ENCODE measurements at regions not wholly inside any gene's neighbourhood (a gene's known extent, or its start where the extent isn't known, plus 50 kb on each side); places are given as distances from the start of the nearest gene placed in this dataset.

GRCh38 chr2:120893811-120894584 lies 158.3 kb downstream of the GLI2 start:
- TF ChIP-seq POLR2A (IDR thresholded peaks at IDR 0.05; ENCODE audit: low read depth, low read length) (no peak), MAX (IDR thresholded peaks at IDR 0.05; ENCODE audit: insufficient read depth, insufficient read length) (no peak), CTCF (IDR thresholded peaks at IDR 0.05; ENCODE audit: extremely low read depth in 1 of 2, insufficient read depth in 1 of 2, low read depth in 1 of 2, low read length in 2 of 2) (no peak)
- FAIRE-seq (no peak), DNase-seq (ENCODE audit: low read depth, low spot score) (no peak)
- Histone ChIP-seq H3K79me2 (ENCODE audit: control insufficient read depth, insufficient read depth, low read length) (no peaks in the 10 kb centered on the region), H3K27ac (ENCODE audit: insufficient read depth, low read depth, low read length) (no peak overlapping the region), H2AFZ (ENCODE audit: low read depth, low read length) (no peak overlapping the region), H3K27me3 (ENCODE audit: control insufficient read depth in 2 of 2, insufficient read depth in 2 of 2, low read length in 2 of 2) (peaks cover 5 to 7% of the 10 kb centered on the region in 2 experiments), H3K9me3 (replicated peaks; ENCODE audit: control insufficient read depth, insufficient read depth, low read length) (no peaks in the 10 kb centered on the region), H3K4me1 (ENCODE audit: control insufficient read depth, extremely low read depth, insufficient read depth, low read length) (no peaks in the 10 kb centered on the region), H3K4me3 (replicated peaks in 1 of 3; ENCODE audit: insufficient read depth in 1 of 3, low read depth in 1 of 3, low read length in 3 of 3) (no peak overlapping the region), H3K9ac (replicated peaks; ENCODE audit: extremely low read depth, insufficient read depth, low read length) (no peak overlapping the region), H3K9me1 (replicated peaks; ENCODE audit: control insufficient read depth, extremely low read depth, insufficient read depth, low read length) (no peaks in the 10 kb centered on the region), H3K36me3 (ENCODE audit: control insufficient read depth in 2 of 2, extremely low read depth in 1 of 2, insufficient read depth in 2 of 2, low read length in 2 of 2) (no peaks in the 10 kb centered on the region), H3K4me2 (ENCODE audit: insufficient read depth, low read length) (no peak overlapping the region), H4K20me1 (replicated peaks; ENCODE audit: control insufficient read depth, extremely low read depth, insufficient read depth, low read length) (no peaks in the 10 kb centered on the region)
- intact Hi-C loops (cut with micrococcal nuclease) = no loop called here
- POLR2A ChIA-PET = no interaction called here
- CTCF ChIA-PET = interaction anchor here (0.7 kb wide), 1 partner anchor 190 kb away, joined by 6 read pairs; no protein-coding TSS in a partner anchor
- dilution Hi-C loops (cut with MboI; ENCODE audit: extremely low pct_ligation_motif_present, low sequenced_read_pairs) = no loop called here
- no TSS peak for BruUV-seq (replicated peaks)

GRCh38 chr2:120894966-120895365 lies 159.3 kb downstream of the GLI2 start:
- H3K9me1 ChIP-seq (replicated peaks; ENCODE audit: control insufficient read depth, extremely low read depth, insufficient read depth, low read length) = no peaks in the 10 kb centered on the region
- intact Hi-C loops (cut with micrococcal nuclease) (no loop called here), dilution Hi-C loops (cut with MboI; ENCODE audit: extremely low pct_ligation_motif_present, low sequenced_read_pairs) (no loop called here)
- TF ChIP-seq EZH2 (IDR thresholded peaks at IDR 0.05; ENCODE audit: borderline replicate concordance, low read depth, low read length, severe bottlenecking) = no peak
- no peak for TF ChIP-seq GATA2 (IDR thresholded peaks at IDR 0.05; ENCODE audit: insufficient read depth, insufficient read length, low read depth, low read length)
- TF ChIP-seq MAX (IDR thresholded peaks at IDR 0.05; ENCODE audit: insufficient read depth, insufficient read length) = no peak
- no peak for TF ChIP-seq MYC (IDR thresholded peaks at IDR 0.05; ENCODE audit: low read depth, low read length)
- TF ChIP-seq FOS (IDR thresholded peaks at IDR 0.05; ENCODE audit: borderline replicate concordance, insufficient read depth, low read length) = no peak
- no peak for TF ChIP-seq POLR2AphosphoS5 (IDR thresholded peaks at IDR 0.05; ENCODE audit: insufficient read depth, low read depth, low read length)
- no peak for TF ChIP-seq POLR2A (IDR thresholded peaks at IDR 0.05; ENCODE audit: low read depth, low read length)
- TF ChIP-seq JUN (IDR thresholded peaks at IDR 0.05; ENCODE audit: borderline replicate concordance, insufficient read depth, insufficient read length, low read depth) = no peak
- TF ChIP-seq CTCF (IDR thresholded peaks at IDR 0.05; ENCODE audit: extremely low read depth in 1 of 2, insufficient read depth in 1 of 2, low read depth in 1 of 2, low read length in 2 of 2) = no peak
- no peaks in the 10 kb centered on the region for H3K4me1 ChIP-seq (ENCODE audit: control insufficient read depth, extremely low read depth, insufficient read depth, low read length)
- no peak overlapping the region for H3K4me3 ChIP-seq (replicated peaks in 1 of 3; ENCODE audit: insufficient read depth in 1 of 3, low read depth in 1 of 3, low read length in 3 of 3)
- FAIRE-seq (no peak), DNase-seq (ENCODE audit: low read depth, low spot score) (no peak)
- ChIA-PET CTCF (interaction anchor here (0.7 kb wide), 1 partner anchor 189 kb away, joined by 6 read pairs; no protein-coding TSS in a partner anchor), POLR2A (no interaction called here)
- H3K27me3 ChIP-seq (ENCODE audit: control insufficient read depth in 2 of 2, insufficient read depth in 2 of 2, low read length in 2 of 2) = peaks cover 3 to 14% of the 10 kb centered on the region in 2 experiments
- no peak overlapping the region for H2AFZ ChIP-seq (ENCODE audit: low read depth, low read length)
- no peaks in the 10 kb centered on the region for H3K79me2 ChIP-seq (ENCODE audit: control insufficient read depth, insufficient read depth, low read length)
- H3K27ac ChIP-seq (ENCODE audit: insufficient read depth, low read depth, low read length) = no peak overlapping the region
- BruUV-seq (replicated peaks) = no TSS peak
- no peak overlapping the region for H3K4me2 ChIP-seq (ENCODE audit: insufficient read depth, low read length)
- H3K9ac ChIP-seq (replicated peaks; ENCODE audit: extremely low read depth, insufficient read depth, low read length) = no peak overlapping the region
- no peaks in the 10 kb centered on the region for H4K20me1 ChIP-seq (replicated peaks; ENCODE audit: control insufficient read depth, extremely low read depth, insufficient read depth, low read length)
- no peaks in the 10 kb centered on the region for H3K9me3 ChIP-seq (replicated peaks; ENCODE audit: control insufficient read depth, insufficient read depth, low read length)
- H3K36me3 ChIP-seq (ENCODE audit: control insufficient read depth in 2 of 2, extremely low read depth in 1 of 2, insufficient read depth in 2 of 2, low read length in 2 of 2) = no peaks in the 10 kb centered on the region
